GM12865 (cell line): ENCODE measurements at regions not wholly inside any gene's neighbourhood (a gene's known extent, or its start where the extent isn't known, plus 50 kb on each side); places are given as distances from the start of the nearest gene placed in this dataset.

Experiments
- DNase-seq: peaks from one replicate; pipeline ENCODE4 v3.0.0; 2010; ENCODE audit warnings: low read depth
- H3K4me3 ChIP-seq: 2 replicates; pipeline ENCODE4 v1.5.1; 2011; ENCODE audit warnings: mild to moderate bottlenecking, low read depth, low read length, control low read depth
- CTCF ChIP-seq: IDR thresholded peaks from 2 replicates; pipeline ENCODE4 v1.5.1; 2011; ENCODE audit warnings: low read length, control low read depth, low read depth, inconsistent platforms; ENCODE audit not compliant: insufficient read depth; ENCODE audit errors: missing control alignments

GRCh38 chr17:71983828-71984227, 137.0 kb upstream of the SOX9 start:
- no peak for DNase-seq
- no peak overlapping the region for H3K4me3 ChIP-seq
- TF ChIP-seq CTCF, result no peak

GRCh38 chr17:71985111-71986039, 135.4 kb upstream of the SOX9 start:
- no peak overlapping the region for H3K4me3 ChIP-seq
- no peak for DNase-seq
- no peak for TF ChIP-seq CTCF

- TF ChIP-seq CTCF, result no peak
- DNase-seq, result no peak
These were observed 133.9 kb upstream of the SOX9 start for GRCh38 chr17:71986886-71987285.

GRCh38 chr17:71987634-71988033, 133.2 kb upstream of the SOX9 start:
- H3K4me3 ChIP-seq, result no peak overlapping the region
- TF ChIP-seq CTCF, result no peak
- peak; percentile 44 for DNase-seq

More at GRCh38 chr17:71986886-71987285, 133.9 kb upstream of the SOX9 start:
- H3K4me3 ChIP-seq, result no peak overlapping the region

- TF ChIP-seq CTCF, result no peak
- no peak for DNase-seq
These were observed 131.7 kb upstream of the SOX9 start for GRCh38 chr17:71989117-71989516.

GRCh38 chr17:71993363-71993762, 127.5 kb upstream of the SOX9 start:
- H3K4me3 ChIP-seq, result no peak overlapping the region
- no peak for DNase-seq
- no peak for TF ChIP-seq CTCF

More at GRCh38 chr17:71989117-71989516, 131.7 kb upstream of the SOX9 start:
- no peak overlapping the region for H3K4me3 ChIP-seq
